GM19395 (cell line): ENCODE measurements at regions not wholly inside any gene's neighbourhood (a gene's known extent, or its start where the extent isn't known, plus 50 kb on each side); places are given as distances from the start of the nearest gene placed in this dataset.

Source experiments
- ATAC-seq: cut with Tn5 transposase; IDR thresholded peaks from one replicate; pipeline ENCODE4 v1.9.1; 2021; ENCODE audit warnings: mild to moderate bottlenecking, moderate library complexity; ENCODE audit not compliant: unreplicated experiment

DNA sequence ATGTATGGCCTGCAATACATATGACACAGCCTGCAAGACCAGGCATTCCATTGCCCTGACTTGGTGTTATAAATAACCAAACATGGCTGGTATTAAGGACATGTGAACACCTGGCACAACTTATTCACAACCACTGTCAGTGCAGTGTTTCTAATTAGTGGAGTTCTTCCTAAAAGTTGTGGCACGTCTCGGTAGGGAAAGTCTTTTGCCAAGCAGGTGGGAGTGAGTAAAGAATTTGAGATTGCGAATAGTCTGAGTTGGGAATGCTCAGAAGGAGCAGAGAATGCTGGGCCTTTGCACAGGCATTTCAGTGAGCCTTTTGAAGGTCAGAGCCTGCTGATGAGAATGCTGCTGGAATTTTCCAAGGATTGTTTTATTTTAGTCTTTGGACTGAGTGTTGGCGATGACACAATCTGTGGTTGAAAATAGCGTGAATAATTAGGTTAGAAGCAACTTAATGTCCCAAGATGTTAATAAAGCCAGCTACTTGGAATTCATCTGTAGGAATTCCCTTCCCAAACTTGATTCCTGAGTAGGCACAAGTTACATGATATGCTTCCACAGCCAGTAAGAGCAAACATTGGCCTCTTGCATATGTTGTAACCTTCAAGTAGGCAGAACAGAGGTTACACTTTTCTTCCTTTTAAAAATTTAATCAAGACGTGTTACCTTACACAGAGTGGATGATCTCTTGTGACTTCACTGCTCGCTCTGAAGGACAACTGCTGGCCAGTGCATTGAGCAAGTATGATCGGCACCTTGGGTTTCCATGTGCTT, 83.6 kb upstream of the PGRMC2 start:
- ATAC-seq = no peak

DNA sequence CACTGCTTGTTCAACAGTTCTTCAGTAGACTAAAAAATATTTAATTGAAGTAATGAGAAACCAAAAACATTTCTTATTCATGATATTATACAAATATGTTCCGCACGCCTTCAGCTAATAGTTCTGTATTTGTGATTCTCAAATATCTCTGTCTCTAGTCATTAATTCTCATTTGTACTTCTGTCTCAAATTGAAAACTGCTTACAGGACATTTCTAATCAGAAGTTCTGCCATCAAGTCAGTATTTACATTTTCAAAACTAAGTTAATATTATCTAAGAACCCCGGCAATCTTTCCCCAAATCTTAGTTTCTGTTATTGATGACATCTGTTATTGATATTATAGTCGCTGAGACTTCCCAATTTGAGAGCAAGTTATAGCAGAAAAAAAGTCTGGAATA, 78.6 kb upstream of the PGRMC2 start:
- ATAC-seq = no peak

DNA sequence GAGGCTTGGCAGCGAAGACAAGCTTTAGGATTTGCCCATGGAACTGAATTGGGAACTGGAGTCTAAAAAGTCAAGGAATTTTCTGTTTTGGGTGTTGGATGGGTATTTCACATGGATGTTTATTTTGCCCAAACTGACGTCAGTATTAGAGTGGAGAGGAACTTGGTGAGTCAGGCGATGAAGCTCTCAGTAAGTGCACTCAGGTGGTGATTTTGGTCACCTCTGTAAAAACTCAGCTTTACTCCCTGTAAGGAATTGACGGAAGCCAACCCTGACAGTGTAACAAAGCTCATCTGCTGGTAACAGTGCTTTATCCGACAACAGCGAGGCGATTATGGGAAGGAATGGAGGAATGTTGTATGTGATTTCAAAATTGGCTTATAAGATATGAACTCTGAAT, 77.0 kb upstream of the PGRMC2 start:
- no peak for ATAC-seq

DNA sequence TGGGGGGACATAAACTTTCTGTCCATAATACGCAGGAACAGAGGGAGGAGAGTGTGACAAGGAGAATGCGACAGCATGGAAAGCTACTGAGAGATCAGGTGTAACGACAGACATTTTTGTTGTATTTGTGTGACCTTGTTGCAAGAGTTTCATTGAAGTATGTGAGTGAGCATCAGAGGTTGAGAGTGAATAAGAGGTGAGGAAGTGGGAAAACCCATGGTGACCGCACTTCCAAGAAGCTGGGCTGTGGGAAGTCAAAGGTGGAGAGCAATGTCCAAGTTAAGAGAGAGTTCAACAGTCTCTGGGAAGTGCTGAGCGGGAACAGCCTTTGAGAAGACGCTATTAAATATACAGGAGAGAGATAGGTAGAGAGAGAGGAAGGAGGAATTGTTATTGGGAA, 76.4 kb upstream of the PGRMC2 start:
- no peak for ATAC-seq

DNA sequence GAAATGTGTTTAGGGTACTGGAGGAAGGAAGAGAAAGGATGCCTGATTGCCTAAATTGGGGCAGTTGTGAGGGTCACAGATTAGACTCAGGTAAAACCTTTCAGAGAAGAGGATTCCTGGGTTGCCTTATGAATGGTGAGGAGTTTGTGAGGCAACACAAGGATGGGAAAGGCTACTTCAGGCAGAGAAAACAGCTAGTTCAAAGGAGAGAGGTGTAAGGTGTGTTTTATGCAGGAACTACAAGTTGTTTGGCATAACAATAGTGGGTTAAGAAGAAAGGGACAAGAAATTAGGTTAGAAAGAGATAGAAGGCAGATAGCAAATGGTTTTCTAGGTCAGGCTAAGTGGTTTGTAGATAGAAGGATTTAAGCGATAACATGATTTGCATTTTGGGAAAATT, 75.1 kb upstream of the PGRMC2 start:
- no peak for ATAC-seq

DNA sequence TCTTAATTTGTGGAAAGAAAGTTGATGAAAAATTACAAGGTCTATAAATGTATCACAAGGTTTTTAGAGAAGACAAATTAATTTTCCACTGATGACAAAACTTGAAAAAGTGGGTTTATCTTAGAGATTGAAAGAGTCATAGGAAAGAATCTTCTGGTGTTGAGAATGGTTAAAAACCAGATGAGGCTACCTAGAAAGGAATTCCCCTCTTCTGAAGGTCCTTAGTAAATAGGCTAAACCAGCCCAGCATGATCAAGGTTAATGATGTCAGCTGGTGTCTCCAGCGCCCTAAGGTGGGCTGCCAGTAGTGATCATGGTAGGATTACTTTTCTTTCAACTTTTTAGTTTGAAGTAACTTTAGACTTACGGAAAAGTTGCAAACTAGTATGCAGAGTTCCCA, 71.8 kb upstream of the PGRMC2 start:
- ATAC-seq = no peak

DNA sequence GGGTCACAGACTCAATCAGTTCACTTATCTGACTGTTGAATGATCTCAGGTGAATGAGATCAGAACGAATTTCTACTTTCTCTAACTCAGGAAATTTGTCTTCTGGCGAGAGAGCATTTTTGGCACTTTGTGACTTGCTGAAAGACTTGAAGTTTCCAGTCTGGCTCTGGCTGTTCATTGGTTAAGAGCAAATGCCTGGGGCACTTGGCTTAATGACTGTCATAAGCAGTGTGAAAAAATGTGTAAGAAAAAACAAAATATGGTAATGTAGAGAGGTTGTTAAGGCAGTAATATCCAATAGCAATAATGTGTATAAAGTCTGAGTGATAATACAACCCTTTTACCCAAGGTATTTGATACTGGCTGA, 71.3 kb upstream of the PGRMC2 start:
- ATAC-seq = no peak

DNA sequence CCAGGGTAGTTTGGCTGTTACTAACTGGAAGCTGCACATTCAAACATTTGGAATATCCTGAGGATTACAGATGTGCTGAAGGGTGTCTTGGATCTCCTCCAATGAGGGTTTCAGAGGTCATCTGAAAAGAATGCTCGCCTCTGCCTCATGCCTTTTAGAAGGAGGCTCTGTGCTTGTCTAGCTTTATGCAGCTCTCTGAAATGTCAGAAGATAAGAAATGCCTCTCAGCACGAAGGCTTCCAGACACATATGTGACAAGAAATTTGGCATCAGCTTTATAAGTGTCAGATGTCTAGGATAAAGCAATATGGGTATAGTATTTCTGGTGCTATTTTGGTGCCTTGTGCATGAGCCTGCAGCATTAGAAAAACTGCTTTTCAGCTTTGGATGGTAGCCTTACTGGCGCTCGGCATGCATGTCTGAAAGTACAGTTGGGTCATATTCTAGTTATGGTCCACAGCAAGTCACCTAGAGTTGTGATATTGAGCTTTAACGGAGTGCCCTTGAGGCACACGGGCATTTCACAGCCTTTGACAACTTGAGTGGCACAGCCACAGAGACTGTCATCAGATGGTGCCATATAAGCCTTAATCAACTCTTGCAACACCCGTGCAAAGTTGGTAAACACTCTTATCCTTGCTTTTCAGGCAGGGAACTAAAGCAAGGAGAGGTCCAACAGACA, 70.8 kb upstream of the PGRMC2 start:
- no peak for ATAC-seq

DNA sequence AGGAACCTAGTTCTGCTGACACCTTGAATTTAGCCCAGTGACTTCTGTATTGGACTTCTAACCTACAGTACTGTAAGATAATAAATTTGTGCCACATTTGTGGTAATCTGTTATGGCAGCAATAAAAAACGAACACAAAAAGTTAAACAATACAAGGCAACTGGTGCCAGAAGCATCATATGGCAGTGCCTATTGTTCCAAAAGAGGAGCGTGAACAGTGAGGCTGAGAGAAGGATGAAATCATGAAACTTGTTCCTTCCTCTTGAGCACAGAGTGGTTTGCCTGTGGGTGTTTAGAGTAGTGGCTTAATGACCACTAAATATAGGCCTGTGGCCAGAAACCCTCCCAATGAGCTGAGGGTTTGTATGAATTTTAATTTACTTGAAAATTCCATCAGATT, 69.7 kb upstream of the PGRMC2 start:
- ATAC-seq = no peak

DNA sequence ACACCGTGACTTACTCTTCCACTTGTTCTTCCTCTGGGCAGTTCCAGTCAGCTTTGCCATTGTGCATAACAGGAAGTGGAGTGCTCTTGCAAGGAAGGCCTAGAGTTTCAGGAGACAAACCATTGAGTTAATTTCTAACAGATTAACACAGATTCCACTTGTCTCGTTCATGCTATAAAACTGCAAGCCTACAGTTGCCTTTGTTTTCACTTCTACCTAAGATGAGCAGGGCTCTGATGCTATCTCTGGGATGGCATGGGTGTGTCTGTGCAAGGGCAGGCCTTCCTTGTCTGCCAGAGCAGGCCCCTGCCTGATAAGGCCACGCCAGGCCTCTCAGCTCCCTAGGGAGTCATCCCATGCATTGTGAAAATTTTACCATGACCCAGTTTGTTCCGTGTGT, 67.7 kb upstream of the PGRMC2 start:
- ATAC-seq = peak; percentile 80

DNA sequence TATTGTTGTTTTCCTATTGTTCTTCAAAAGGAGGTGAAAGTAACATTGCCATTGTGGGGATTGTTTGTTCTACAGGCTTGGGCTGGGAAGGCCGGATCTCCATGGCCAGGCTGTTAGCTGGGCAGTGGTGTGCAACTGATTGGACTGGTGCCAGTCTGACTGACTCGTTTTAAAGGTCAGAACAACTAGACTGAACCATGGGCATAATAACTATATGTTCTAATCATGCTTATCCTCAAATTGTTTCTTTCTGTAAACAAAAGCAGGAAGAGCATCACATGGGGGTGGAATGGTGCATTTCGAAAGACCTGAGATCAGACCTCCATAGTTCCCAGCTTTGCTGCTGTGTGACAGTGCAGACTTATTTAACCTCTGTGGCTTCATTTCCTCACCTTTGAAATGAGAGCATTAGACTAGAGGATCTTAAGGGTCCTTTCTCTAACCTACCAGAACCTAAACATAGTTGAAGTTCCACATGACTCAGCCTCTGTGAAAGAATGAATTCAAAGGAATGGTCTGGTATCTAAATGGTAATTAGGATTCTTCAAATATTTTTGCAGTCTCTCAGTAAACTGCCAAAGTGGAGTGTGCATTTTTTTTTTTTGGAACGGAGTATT, 66.7 kb upstream of the PGRMC2 start:
- ATAC-seq = no peak

DNA sequence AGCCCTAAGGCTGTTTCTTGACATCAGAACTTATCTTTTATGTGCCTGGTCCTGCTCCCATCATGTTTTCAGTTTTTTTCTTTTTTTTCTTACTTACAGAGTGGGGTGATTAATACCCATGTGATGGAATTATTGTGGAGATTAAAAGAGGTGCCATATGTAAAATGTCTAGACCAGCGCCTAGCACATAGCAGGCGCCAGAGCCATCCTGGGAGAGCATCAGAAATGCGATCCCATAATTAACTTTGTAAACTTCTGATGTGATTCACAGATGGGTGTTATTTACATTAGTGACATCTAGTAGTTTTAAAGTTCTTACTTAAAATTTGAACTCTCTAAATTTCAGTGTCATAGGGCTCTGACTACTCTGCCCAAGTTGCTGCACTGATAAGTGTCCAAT, 66.2 kb upstream of the PGRMC2 start:
- ATAC-seq = no peak

DNA sequence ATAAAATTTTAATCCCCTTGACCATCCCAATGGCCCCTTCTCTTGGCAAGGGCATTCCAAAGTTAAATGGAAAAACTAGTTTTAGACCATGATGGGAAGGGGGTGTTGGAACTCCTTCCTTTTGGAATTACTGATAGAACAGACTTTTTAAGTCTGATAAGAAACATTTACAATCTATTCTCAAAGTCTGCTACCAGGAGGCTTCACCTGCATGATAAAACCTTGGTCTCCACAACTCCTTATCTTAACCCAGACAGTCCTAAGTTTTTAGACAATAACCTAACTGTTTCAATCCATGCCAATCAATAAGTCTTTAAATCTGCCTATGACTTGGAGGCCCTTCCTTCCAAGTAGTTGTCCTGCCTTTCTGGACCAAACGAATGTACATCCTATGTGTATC, 63.9 kb upstream of the PGRMC2 start:
- no peak for ATAC-seq

DNA sequence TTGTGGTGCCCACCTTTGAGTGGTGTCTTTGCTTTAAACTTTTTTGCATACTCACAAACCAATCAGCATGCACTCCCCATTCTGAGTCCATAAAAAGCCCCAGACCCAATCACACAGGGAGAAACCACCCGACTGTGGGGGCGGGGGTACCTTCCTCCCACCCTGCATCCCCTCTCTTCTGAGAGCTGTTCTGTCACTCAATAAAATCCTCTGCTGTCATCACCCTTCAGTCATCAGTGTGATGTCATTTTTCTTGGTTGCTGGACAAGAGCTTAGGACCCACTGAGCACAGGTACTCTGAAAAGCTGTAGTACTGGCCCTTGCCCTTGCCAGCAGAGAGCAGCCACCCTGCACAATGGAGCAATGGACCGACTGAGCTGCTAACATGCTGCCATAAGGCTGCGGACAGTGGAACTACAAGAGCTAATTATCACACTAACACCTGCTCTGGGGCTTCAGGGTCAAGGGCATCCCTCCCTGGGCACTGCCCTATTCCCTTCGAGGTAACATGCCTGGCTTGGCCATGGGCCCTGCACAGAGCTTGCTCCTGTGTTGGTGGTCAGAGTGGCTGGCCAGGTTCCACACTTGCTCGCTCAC, 62.9 kb upstream of the PGRMC2 start:
- no peak for ATAC-seq

DNA sequence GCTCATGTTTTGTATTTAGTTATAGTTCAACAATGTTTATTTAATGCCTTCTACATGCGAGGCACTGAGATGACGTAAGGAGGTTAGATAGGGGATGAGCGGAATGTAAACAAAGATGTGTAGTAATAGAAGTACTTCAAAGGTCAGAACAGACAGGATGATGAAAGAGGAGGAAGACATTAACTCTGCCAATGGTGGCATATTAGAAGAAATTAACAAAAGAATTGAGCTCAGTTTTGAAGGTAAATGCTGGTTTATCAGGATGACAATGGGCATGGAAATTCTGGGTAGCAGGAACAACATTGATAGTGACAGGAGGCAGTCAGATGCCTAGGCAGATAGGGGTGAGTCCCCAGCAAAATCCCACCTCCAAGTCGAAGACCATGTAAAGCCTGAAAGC, 62.3 kb upstream of the PGRMC2 start:
- ATAC-seq = no peak

DNA sequence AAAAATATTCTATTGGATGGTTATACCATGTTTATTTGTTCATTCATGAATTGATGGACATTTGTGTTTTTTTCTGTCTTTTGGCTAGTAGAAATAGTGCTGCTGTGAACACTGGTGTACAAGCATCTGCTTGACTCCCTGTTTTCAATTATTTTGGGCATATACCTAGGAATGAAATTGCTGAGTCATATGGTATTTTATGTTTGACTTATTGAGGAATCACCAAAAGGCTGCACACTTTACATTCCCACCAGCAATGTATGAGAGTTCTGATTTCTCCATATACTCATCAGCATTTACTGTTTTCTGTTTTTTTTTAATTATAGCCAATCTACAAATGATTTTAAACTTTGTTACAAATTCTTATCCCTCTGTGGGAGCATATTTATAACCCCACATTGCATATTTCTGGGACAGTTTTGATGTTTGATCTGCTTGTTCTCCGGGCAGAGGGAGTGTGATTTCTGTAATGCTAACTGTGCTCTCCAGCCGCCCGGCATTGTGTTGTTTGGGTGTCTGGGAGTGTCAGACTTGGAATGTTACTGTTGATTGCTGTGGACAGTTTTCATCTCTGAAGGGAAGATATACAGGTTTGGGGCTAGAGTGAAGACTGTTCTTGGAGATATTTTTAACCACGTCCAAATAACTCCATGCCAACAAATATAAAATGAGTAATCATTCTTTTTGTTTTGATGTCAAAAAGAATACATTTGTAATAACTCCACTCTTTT, 60.5 kb upstream of the PGRMC2 start:
- ATAC-seq = no peak

DNA sequence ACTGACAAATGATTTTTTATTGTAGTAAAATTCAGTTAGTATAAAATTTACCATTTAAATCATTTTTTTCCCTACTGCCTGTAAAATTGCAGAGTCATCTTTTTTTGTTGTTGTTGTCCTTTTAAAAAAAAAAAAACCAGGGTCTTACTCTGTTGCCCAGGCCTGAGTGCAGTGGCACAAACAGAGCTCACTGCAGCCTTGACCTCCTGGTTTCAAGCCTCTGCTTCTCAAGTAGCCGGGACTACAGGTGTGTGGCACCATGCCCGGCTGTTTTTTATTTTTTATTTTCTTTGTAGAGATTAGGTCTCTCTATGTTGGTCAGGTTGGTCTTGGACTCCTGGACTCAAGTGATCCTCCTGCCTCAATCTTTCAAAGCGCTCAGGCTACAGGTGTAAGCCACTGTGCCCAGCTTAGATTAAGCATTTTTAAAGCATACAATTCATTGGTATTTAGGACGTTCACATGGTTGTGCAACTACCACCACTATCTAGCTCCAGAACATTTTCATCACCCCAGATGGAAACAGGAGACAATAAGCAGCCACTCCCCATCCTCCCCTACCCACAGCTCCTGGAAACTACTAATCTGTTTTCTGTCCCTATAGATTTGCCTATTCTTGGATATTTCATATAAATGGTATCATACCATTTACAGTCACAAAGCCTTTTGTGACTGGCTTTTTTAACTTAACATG, 59.7 kb upstream of the PGRMC2 start:
- ATAC-seq = no peak

DNA sequence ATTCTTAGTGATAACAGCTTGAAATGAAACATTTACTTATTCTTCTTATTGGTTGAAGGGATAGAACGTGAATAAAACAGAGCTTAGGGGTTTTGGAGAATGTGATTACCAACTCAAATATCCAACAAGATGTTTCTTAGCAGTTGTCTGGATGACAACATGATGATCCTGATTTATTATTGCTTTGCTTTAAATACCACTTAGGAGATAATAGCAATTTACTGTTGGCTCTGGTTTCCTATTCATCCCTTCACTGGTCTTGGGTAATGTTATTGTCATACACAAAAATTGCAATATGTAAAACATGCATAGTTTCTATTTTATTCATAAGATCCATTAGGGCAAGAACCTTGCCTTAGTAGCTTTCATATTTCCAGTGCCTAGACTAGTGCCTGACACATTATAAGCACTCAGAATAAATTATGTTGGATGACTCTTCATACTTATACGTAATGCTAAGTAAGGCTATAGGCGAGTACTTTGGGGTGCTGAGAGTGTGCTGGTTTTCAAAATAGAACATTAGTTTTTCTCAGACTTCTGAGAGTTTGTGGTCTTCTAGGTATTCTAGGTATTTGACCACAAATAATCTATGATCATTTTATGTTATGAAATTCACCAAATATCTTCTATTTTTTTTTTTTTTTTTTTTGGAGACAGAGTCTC, 58.6 kb upstream of the PGRMC2 start:
- ATAC-seq = no peak

DNA sequence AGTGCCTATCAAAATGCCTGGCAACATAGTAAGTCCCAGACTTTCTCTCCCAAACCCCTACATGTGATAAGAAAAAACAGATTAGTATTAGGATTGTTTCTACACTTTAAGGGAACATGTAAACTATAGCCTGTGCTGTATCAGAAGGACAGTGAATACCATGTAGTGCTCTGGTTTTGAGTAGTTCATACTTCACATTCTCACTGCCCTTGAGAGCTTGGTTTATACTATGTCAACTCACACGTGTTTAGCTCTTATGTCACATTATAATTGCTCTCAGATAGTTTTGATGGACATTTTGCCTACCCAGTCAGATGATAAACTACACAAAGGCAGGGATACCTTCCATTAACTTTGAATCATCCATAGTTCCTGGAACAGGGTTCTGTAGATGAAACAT, 58.0 kb upstream of the PGRMC2 start:
- ATAC-seq = no peak

DNA sequence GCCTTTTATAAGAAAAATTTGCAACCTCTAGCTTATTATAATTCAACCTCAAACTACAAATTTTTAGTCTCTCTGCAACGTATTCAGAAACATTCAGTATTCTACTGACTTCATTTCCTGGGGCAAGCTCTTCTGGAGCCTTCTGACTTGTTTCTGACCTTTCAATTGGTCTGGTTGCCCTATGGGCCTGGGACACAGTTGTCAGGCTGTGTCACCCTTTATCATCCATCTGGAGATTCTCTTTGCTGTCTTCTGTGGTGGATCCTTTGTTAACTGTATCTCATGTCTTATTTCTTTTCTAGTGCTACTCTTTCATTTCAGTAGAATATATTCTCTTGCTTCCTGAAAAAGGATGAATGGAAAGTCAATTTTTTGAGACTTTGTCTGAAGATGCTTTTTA, 55.1 kb upstream of the PGRMC2 start:
- ATAC-seq = no peak
